Osteocyte (in vitro differentiated cells): ENCODE measurements at regions not wholly inside any gene's neighbourhood (a gene's known extent, or its start where the extent isn't known, plus 50 kb on each side); places are given as distances from the start of the nearest gene placed in this dataset.
"Not testable (repeated sequence)": the region's sequence is repeated elsewhere in the genome, so short reads cannot be mapped to it uniquely, and the experiment has no call there.

Experiments
- DNase-seq: peaks from one replicate; pipeline ENCODE4 v3.0.0; 2021; ENCODE audit warnings: mixed read lengths; ENCODE audit not compliant: unreplicated experiment; ENCODE audit errors: extremely low spot score
- H3K27ac Mint-ChIP-seq: one replicate; pipeline ENCODE4 v1.8.0; 2021; ENCODE audit warnings: mild to moderate bottlenecking, mixed read lengths; ENCODE audit not compliant: unreplicated experiment
- H3K27me3 Mint-ChIP-seq: one replicate; pipeline ENCODE4 v1.8.0; 2021; ENCODE audit warnings: mixed read lengths; ENCODE audit not compliant: unreplicated experiment
- H3K36me3 Mint-ChIP-seq: one replicate; pipeline ENCODE4 v1.8.0; 2021; ENCODE audit warnings: mixed read lengths; ENCODE audit not compliant: unreplicated experiment
- H3K4me1 Mint-ChIP-seq: one replicate; pipeline ENCODE4 v1.8.0; 2021; ENCODE audit warnings: mixed read lengths; ENCODE audit not compliant: unreplicated experiment
- H3K4me3 Mint-ChIP-seq: one replicate; pipeline ENCODE4 v1.8.0; 2021; ENCODE audit warnings: mild to moderate bottlenecking, moderate library complexity, mixed read lengths; ENCODE audit not compliant: unreplicated experiment
- H3K9me3 Mint-ChIP-seq: one replicate; pipeline ENCODE4 v1.8.0; 2021; ENCODE audit warnings: mixed read lengths; ENCODE audit not compliant: unreplicated experiment
- TF ChIP-seq, protein P1 (sequence below): fragments of 200-600 bp; sonication (generic); IDR thresholded peaks from 2 replicates; pipeline ENCODE4 v1.5.0; 2021; ENCODE audit warnings: antibody characterized with exemption, mild to moderate bottlenecking, moderate library complexity

DNA sequence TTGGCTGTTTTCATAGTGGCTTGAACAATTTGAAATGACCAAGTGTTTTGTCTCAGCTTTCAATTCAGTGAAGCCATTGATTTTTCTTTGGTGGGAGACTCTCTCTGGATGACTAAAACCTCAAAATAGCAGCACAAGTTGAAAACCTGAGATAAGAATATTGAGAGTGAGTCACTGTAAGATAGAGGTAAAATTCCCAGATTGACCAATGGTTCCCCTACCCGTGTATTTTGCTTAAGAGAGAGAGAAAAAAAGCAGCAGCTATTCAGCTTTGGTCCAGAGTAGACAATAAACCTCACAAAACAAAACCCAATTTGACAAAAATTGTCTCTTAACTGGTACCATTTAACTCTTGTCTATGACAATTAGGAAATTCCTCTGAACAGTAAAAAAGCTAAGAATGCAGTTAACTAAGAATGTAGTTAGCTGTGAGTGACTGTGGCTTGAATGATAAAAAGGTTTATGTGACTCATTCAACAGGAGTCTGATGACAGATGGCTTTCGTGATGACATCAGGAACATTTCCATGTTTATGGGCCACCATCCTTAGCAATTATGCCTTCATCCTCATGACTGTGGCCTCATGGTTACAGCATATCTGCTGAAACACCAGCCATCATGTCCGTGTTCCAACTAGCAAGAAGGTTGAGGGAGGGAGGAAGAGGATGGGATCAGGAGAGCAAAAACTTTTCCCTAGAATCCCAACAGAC, 356.9 kb downstream of the NDFIP2 start:
- Mint-ChIP-seq H3K9me3 (peaks cover 7% of the 10 kb centered on the region), H3K4me3 (no peak overlapping the region), H3K36me3 (no peaks in the 10 kb centered on the region), H3K27me3 (no peaks in the 10 kb centered on the region), H3K27ac (no peak overlapping the region), H3K4me1 (peaks cover 4% of the 10 kb centered on the region)
- no peak for DNase-seq
- TF ChIP-seq, protein P1, sequence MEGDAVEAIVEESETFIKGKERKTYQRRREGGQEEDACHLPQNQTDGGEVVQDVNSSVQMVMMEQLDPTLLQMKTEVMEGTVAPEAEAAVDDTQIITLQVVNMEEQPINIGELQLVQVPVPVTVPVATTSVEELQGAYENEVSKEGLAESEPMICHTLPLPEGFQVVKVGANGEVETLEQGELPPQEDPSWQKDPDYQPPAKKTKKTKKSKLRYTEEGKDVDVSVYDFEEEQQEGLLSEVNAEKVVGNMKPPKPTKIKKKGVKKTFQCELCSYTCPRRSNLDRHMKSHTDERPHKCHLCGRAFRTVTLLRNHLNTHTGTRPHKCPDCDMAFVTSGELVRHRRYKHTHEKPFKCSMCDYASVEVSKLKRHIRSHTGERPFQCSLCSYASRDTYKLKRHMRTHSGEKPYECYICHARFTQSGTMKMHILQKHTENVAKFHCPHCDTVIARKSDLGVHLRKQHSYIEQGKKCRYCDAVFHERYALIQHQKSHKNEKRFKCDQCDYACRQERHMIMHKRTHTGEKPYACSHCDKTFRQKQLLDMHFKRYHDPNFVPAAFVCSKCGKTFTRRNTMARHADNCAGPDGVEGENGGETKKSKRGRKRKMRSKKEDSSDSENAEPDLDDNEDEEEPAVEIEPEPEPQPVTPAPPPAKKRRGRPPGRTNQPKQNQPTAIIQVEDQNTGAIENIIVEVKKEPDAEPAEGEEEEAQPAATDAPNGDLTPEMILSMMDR: no peak

DNA sequence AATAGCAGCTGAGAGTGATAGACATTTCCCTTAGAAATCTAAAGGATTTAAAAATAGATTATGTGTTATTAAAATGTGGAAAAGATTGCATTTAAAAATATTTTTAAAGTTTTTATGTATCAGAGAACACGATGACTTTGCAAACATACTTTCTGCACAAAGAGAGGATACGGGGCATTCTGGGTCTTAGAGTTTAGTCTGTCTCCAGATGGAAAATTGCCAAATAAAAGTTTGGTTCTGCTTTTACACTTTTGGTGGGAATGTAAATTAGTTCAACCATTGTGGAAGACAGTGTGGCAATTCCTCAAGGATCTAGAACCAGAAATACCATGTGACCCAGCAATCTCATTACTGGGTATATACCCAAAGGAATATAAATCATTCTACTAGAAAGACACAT, 355.2 kb downstream of the NDFIP2 start:
- not testable (repeated sequence) for H3K27me3 Mint-ChIP-seq, H3K9me3 Mint-ChIP-seq, DNase-seq, H3K4me3 Mint-ChIP-seq, H3K27ac Mint-ChIP-seq, H3K4me1 Mint-ChIP-seq, H3K36me3 Mint-ChIP-seq

DNA sequence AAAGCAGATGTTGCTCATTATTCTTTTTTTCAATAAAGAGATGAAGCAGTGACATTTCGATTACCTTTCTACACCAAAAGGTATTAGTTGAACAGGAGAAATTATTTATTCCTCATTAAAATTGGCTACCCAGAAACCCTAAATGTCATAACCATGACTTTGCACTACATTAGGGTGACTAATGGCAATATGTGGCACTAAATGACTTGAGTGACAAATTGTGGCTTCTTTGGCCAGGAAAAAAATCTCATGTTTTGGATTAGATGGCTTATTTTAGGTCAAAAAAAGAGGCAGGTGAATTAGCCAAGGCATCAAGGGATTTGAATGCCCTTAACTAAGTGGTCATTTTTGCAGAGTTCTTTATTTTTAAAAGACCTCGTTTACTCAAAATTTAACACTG, 353.9 kb downstream of the NDFIP2 start:
- no peak overlapping the region for H3K4me3 Mint-ChIP-seq
- H3K4me1 Mint-ChIP-seq: peaks cover 4% of the 10 kb centered on the region
- TF ChIP-seq, protein P1: no peak

DNA sequence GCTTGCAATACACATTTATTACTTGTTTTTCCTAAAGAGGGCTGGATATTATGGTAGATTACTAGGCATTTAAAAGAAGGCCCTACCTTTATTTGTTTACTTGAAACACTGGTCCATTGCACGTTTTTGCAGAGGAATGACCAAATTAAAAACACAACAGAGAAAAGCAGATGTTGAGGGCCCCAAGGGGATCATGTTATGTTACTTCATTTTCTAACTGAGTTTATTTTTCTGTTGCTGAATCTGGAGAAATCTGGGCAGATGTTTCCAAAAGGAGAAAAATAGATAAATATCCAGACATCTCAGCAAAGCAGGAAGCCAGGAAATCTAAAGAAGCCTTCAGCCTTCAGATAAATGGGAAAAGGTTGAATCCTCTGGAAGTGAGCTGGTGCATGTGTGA, 353.0 kb downstream of the NDFIP2 start:
- H3K27me3 Mint-ChIP-seq: no peaks in the 10 kb centered on the region
- H3K36me3 Mint-ChIP-seq: no peaks in the 10 kb centered on the region
- H3K9me3 Mint-ChIP-seq: peaks cover 2% of the 10 kb centered on the region
- DNase-seq: no peak
- no peak overlapping the region for H3K27ac Mint-ChIP-seq
- TF ChIP-seq, protein P1: no peak
- peaks cover 4% of the 10 kb centered on the region for H3K4me1 Mint-ChIP-seq
- no peak overlapping the region for H3K4me3 Mint-ChIP-seq

More for the DNA sequence above, 353.9 kb downstream of the NDFIP2 start:
- no peak for DNase-seq
- Mint-ChIP-seq H3K27ac (no peak overlapping the region), H3K36me3 (no peaks in the 10 kb centered on the region), H3K27me3 (no peaks in the 10 kb centered on the region), H3K9me3 (peaks cover 7% of the 10 kb centered on the region)

DNA sequence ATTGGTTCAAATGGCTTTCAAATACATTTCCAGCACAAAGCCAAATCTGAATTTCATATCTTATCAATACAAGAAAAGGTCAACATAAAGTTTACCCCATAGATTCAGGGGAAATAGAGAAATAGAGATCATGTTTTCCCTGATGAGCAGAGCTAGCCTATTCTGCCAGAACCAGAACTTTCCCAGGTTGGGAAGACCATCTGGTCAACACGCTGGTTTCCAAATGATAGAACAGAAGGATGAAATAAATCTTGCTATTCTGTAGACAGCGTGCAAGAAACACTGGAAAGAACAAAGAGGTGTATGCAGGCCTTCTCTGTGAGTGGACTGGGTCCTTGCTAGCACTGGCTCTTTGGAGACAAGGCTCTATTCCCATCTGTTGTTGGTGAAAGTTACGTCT, 350.6 kb downstream of the NDFIP2 start:
- H3K4me1 Mint-ChIP-seq: peaks cover 4% of the 10 kb centered on the region
- H3K27me3 Mint-ChIP-seq: no peaks in the 10 kb centered on the region
- no peaks in the 10 kb centered on the region for H3K36me3 Mint-ChIP-seq
- H3K27ac Mint-ChIP-seq: no peak overlapping the region
- TF ChIP-seq, protein P1: no peak
- DNase-seq: no peak
- H3K9me3 Mint-ChIP-seq: no peaks in the 10 kb centered on the region
- H3K4me3 Mint-ChIP-seq: no peak overlapping the region
